HG02981 (cell line): ENCODE measurements at regions not wholly inside any gene's neighbourhood (a gene's known extent, or its start where the extent isn't known, plus 50 kb on each side); places are given as distances from the start of the nearest gene placed in this dataset.

ENCODE experiments used
- ATAC-seq: cut with Tn5 transposase; IDR thresholded peaks from one replicate; pipeline ENCODE4 v1.9.1; 2021; ENCODE audit warnings: mild to moderate bottlenecking, moderate library complexity; ENCODE audit not compliant: unreplicated experiment

DNA sequence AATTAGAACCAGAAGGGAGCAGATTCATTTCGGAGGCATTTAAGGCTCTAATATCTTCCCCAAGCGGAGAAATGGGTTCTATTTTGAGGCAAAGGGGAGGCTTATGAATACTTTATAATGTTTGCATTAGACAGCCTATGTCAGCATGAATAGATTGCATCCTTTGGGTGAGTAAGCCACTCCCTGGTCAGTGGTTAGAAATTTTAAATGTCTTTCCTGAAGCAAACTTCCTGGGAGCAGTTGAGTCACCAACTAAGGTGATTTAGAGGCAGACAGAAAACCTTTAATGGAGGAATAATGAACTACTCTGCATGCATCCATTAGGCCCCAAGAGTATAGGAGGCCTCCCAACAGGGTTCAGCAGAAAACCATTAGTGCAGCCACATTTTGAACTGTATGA is 204.9 kb downstream of the ELAVL2 start:
- ATAC-seq, result no peak

GRCh38 chr9:23621924-23622323 is 204.1 kb downstream of the ELAVL2 start:
- ATAC-seq, result no peak

- no peak for ATAC-seq
These were observed 203.6 kb downstream of the ELAVL2 start for GRCh38 chr9:23622396-23622795.

- ATAC-seq, result no peak
These were observed 195.6 kb downstream of the ELAVL2 start for GRCh38 chr9:23630488-23630887.

GRCh38 chr9:23635276-23635675 is 190.8 kb downstream of the ELAVL2 start:
- ATAC-seq, result no peak

DNA sequence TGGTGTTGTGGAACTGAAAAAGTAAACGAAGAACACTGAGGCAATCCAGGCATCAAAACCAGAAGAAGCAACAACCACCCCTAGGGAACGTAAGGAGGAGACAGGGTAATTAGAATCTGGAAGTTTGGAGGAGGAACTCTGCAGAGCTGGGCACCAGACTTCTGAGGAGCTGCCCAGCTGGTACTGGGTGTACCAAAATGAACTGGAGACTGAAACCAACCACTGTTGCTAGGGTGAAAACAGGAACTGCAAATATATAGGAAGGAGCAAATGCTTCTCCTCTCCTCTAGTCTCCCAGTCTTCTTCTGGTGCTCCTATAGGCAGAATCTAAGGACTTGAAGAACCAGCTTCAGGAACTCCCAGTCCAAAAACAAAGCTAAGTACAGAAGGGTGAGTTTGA is 189.8 kb downstream of the ELAVL2 start:
- ATAC-seq, result no peak

GRCh38 chr9:23638011-23638410 is 188.0 kb downstream of the ELAVL2 start:
- ATAC-seq, result no peak

DNA sequence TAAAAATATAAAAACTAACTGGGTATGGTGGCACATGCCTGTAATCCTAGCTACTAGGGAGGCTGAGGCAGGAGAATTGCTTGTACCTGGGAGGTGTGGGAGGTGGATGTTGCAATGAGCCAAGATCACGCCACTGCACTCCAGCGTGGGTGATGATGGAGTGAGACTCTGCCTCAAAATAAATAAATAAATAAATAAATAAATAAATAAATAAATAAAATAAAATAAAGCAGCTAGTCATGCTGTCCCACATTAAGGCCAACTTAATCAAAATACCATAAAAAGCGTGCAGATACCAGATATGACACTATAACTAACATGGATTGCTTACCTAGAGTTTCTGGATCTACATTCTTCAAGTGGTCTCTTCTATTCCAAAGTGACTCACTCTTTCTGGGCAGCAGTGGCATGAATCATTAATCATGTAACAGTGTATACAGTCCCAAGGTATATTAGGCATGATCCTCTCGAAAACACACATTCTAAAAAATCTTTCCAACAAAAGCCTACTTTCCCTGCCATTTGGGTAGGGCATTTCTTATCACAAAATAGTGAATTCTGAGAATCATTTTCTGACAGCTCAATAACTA is 187.1 kb downstream of the ELAVL2 start:
- ATAC-seq, result no peak
